Mesodermal cell (in vitro differentiated cells): ENCODE measurements at regions not wholly inside any gene's neighbourhood (a gene's known extent, or its start where the extent isn't known, plus 50 kb on each side); places are given as distances from the start of the nearest gene placed in this dataset.

Experiments used
- H3K27ac ChIP-seq: 2 replicates; pipeline ENCODE4 v1.7.0; 2013; ENCODE audit warnings: mild to moderate bottlenecking, low read depth, low read length, moderate library complexity; ENCODE audit not compliant: severe bottlenecking
- H3K36me3 ChIP-seq: 2 replicates; pipeline ENCODE4 v1.7.1; 2013; ENCODE audit warnings: mild to moderate bottlenecking, low read length, moderate library complexity; ENCODE audit not compliant: control insufficient read depth, insufficient read depth
- H3K4me1 ChIP-seq: one replicate; pipeline ENCODE4 v1.7.1; 2013; ENCODE audit warnings: mild to moderate bottlenecking, low read length; ENCODE audit not compliant: insufficient read depth, control insufficient read depth, poor library complexity, severe bottlenecking
- H3K4me3 ChIP-seq: 2 replicates; pipeline ENCODE4 v1.7.0; 2013; ENCODE audit warnings: low read length, control low read depth, mild to moderate bottlenecking; ENCODE audit not compliant: insufficient read depth, poor library complexity, severe bottlenecking; ENCODE audit errors: extremely low read depth
- H3K9me3 ChIP-seq: 2 replicates; pipeline ENCODE4 v1.7.1; 2013; ENCODE audit warnings: mild to moderate bottlenecking, low read length, moderate library complexity; ENCODE audit not compliant: control insufficient read depth
- WGBS, 2 experiments: methylation state at CpG; one replicate each; pipeline ENCODE4 v1.1.5; 2013; ENCODE audit warnings: missing lambda C conversion rate in 2 of 2; ENCODE audit not compliant: insufficient coverage in 2 of 2; 5-methylcytosine and 5-hydroxymethylcytosine counted together

- Histone ChIP-seq H3K4me3 (no peak overlapping the region), H3K27ac (peak overlapping the region; percentile 19), H3K36me3 (no peaks in the 10 kb centered on the region), H3K4me1 (no peaks in the 10 kb centered on the region), H3K9me3 (no peaks in the 10 kb centered on the region)
- 84 to 88% methylated on average over 7 to 9 of the region's 10 CpGs for WGBS, 2 experiments
These were observed 481.1 kb upstream of the USP24 start for GRCh38 chr1:55696181-55696754.

- Histone ChIP-seq H3K36me3 (no peaks in the 10 kb centered on the region), H3K27ac (no peak overlapping the region), H3K9me3 (no peaks in the 10 kb centered on the region), H3K4me1 (no peaks in the 10 kb centered on the region), H3K4me3 (no peak overlapping the region)
- WGBS, 2 experiments: 100% methylated on average over 1 to 4 of the region's 5 CpGs
These were observed 480.4 kb upstream of the USP24 start for GRCh38 chr1:55695552-55695951.

- no peak overlapping the region for H3K27ac ChIP-seq
- 89% methylated on average over 2 to 3 of the region's 4 CpGs for WGBS, 2 experiments
- H3K4me1 ChIP-seq: no peaks in the 10 kb centered on the region
- no peaks in the 10 kb centered on the region for H3K9me3 ChIP-seq
- H3K4me3 ChIP-seq: no peak overlapping the region
- no peaks in the 10 kb centered on the region for H3K36me3 ChIP-seq
These were observed 480.0 kb upstream of the USP24 start for GRCh38 chr1:55695151-55695550.

GRCh38 chr1:55694310-55694801 is 479.2 kb upstream of the USP24 start:
- Histone ChIP-seq H3K9me3 (no peaks in the 10 kb centered on the region), H3K36me3 (no peaks in the 10 kb centered on the region), H3K4me3 (no peak overlapping the region), H3K4me1 (no peaks in the 10 kb centered on the region), H3K27ac (no peak overlapping the region)
- 94% methylated on average over 2 of the region's 2 CpGs; no CpG with 5 or more reads in 1 of the 2 experiments for WGBS, 2 experiments

- no CpG with 5 or more reads among the region's 1 CpG for WGBS, 2 experiments
- Histone ChIP-seq H3K9me3 (no peaks in the 10 kb centered on the region), H3K4me1 (no peaks in the 10 kb centered on the region), H3K36me3 (no peaks in the 10 kb centered on the region), H3K4me3 (no peak overlapping the region), H3K27ac (no peak overlapping the region)
These were observed 477.6 kb upstream of the USP24 start for GRCh38 chr1:55692726-55693125.

GRCh38 chr1:55690366-55690765 is 475.2 kb upstream of the USP24 start:
- no peaks in the 10 kb centered on the region for H3K36me3 ChIP-seq
- no peak overlapping the region for H3K4me3 ChIP-seq
- H3K4me1 ChIP-seq: no peaks in the 10 kb centered on the region
- no peaks in the 10 kb centered on the region for H3K9me3 ChIP-seq
- 84 to 97% methylated on average over 2 to 3 of the region's 4 CpGs for WGBS, 2 experiments
- H3K27ac ChIP-seq: no peak overlapping the region

- Histone ChIP-seq H3K9me3 (no peaks in the 10 kb centered on the region), H3K4me1 (no peaks in the 10 kb centered on the region), H3K36me3 (no peaks in the 10 kb centered on the region), H3K4me3 (no peak overlapping the region), H3K27ac (no peak overlapping the region)
- WGBS, 2 experiments: 80 to 92% methylated on average over 1 to 2 of the region's 3 CpGs
These were observed 474.6 kb upstream of the USP24 start for GRCh38 chr1:55689800-55690199.

GRCh38 chr1:55685560-55685959 is 470.4 kb upstream of the USP24 start:
- H3K36me3 ChIP-seq: no peaks in the 10 kb centered on the region
- 83 to 88% methylated on average over 5 to 6 of the region's 7 CpGs for WGBS, 2 experiments

GRCh38 chr1:55684131-55684650 is 469.0 kb upstream of the USP24 start:
- Histone ChIP-seq H3K4me1 (no peaks in the 10 kb centered on the region), H3K4me3 (no peak overlapping the region), H3K9me3 (no peaks in the 10 kb centered on the region), H3K36me3 (no peaks in the 10 kb centered on the region), H3K27ac (no peak overlapping the region)

More at GRCh38 chr1:55685560-55685959, 470.4 kb upstream of the USP24 start:
- Histone ChIP-seq H3K27ac (no peak overlapping the region), H3K4me1 (no peaks in the 10 kb centered on the region), H3K4me3 (no peak overlapping the region), H3K9me3 (no peaks in the 10 kb centered on the region)

GRCh38 chr1:55682198-55682597 is 467.0 kb upstream of the USP24 start:
- Histone ChIP-seq H3K9me3 (no peaks in the 10 kb centered on the region), H3K4me3 (no peak overlapping the region), H3K4me1 (no peaks in the 10 kb centered on the region), H3K36me3 (no peaks in the 10 kb centered on the region), H3K27ac (no peak overlapping the region)
- 96 to 100% methylated on average over 1 to 3 of the region's 3 CpGs for WGBS, 2 experiments

GRCh38 chr1:55679971-55680370 is 464.8 kb upstream of the USP24 start:
- no peaks in the 10 kb centered on the region for H3K9me3 ChIP-seq
- no peak overlapping the region for H3K27ac ChIP-seq
- H3K4me1 ChIP-seq: no peaks in the 10 kb centered on the region
- no peaks in the 10 kb centered on the region for H3K36me3 ChIP-seq
- H3K4me3 ChIP-seq: no peak overlapping the region
